ENCODE measurements at regions not wholly inside any gene's neighbourhood (a gene's known extent, or its start where the extent isn't known, plus 50 kb on each side); places are given as distances from the start of the nearest gene placed in this dataset.

DNA sequence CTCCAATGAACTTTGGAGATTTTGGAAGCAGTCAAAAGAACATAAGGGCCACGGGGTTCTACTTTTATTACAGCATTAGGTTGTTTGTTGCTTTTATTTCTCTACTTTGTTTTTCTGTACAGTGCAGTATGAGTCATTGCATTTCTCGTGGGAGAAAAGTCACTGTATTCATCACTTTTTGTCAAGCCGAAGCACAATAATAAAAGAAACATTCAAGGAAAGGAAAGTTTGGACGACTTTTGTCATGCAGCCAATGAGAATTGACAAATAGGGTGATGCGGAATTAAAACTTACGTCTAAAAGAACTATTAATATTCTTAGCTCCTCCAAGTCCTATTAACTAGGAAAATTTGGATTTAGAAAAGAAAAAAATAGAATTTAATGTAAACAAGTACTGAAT lies 209.9 kb downstream of the TMEM182 start:
- TF ChIP-seq, protein P1, sequence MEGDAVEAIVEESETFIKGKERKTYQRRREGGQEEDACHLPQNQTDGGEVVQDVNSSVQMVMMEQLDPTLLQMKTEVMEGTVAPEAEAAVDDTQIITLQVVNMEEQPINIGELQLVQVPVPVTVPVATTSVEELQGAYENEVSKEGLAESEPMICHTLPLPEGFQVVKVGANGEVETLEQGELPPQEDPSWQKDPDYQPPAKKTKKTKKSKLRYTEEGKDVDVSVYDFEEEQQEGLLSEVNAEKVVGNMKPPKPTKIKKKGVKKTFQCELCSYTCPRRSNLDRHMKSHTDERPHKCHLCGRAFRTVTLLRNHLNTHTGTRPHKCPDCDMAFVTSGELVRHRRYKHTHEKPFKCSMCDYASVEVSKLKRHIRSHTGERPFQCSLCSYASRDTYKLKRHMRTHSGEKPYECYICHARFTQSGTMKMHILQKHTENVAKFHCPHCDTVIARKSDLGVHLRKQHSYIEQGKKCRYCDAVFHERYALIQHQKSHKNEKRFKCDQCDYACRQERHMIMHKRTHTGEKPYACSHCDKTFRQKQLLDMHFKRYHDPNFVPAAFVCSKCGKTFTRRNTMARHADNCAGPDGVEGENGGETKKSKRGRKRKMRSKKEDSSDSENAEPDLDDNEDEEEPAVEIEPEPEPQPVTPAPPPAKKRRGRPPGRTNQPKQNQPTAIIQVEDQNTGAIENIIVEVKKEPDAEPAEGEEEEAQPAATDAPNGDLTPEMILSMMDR (IDR thresholded peaks at IDR 0.05): no peak
- Mint-ChIP-seq H3K36me3 (ENCODE audit: low read depth) (no peaks in the 10 kb centered on the region), H3K4me1 (ENCODE audit: low read depth) (no peaks in the 10 kb centered on the region), H3K4me3 (no peak overlapping the region), H3K9me3 (no peaks in the 10 kb centered on the region), H3K27me3 (no peaks in the 10 kb centered on the region), H3K27ac (no peak overlapping the region)
- intact Hi-C loops (cut with micrococcal nuclease): no loop called here
- ATAC-seq (no peak), DNase-seq (no peak)
- POLR2A ChIA-PET: no interaction called here
- CTCF ChIA-PET: no interaction called here

DNA sequence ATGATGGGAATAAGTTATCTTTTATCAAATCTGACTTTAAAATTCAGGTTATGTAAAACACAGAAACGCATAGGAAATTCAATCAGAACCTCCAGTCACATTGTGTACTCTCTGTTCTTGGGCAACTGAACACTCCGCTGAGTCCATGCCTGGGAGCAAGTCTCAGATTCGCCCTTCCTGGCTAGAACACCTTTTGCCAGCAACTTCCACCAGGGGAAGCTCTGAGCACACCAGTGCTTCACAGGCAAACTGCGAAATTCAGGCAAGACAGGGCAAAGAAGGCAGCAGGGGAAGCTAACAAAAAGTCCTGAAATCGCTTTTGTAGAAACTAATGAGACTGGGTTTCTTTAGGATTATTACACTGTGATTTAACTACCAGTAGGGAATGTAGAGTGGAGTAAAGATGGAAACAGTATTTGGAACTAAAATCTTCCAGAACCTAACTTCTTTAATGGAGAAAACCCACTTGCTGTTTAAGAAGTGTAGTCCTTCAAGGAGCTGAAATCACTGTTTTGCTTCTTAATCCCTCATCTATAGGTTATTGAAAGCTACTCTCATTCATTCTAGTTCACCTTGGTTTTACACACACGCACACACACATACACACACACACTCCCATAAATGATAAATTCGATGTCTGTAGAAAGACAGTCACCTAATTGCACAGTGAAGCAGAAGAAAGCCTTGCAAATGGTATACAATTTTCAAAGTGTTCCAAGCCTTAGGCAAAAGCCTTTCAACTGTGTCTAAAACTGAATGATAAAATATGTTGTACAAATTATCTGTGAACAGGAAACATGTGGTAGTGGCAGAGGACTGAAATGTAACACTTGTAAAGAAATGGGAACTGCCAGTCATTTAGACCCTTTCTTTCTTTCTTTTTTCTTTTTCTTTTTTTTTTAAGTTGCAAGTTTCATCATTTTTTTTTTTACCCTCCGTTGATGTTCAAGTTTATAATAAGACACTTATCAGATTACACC lies 214.5 kb downstream of the TMEM182 start:
- Mint-ChIP-seq H3K27me3 (peaks cover 5% of the 10 kb centered on the region), H3K4me1 (ENCODE audit: low read depth) (no peaks in the 10 kb centered on the region), H3K27ac (no peak overlapping the region), H3K4me3 (no peak overlapping the region), H3K36me3 (ENCODE audit: low read depth) (no peaks in the 10 kb centered on the region), H3K9me3 (no peaks in the 10 kb centered on the region)
- TF ChIP-seq, protein P1 (IDR thresholded peaks at IDR 0.05): peak; percentile 24
- ChIA-PET CTCF (interaction anchor here (0.8 kb wide), 1 partner anchor 136 kb away, joined by 3 read pairs; no protein-coding TSS in a partner anchor), POLR2A (no interaction called here)
- DNase-seq (peak; percentile 12), ATAC-seq (no peak)
- intact Hi-C loops (cut with micrococcal nuclease): no loop called here

DNA sequence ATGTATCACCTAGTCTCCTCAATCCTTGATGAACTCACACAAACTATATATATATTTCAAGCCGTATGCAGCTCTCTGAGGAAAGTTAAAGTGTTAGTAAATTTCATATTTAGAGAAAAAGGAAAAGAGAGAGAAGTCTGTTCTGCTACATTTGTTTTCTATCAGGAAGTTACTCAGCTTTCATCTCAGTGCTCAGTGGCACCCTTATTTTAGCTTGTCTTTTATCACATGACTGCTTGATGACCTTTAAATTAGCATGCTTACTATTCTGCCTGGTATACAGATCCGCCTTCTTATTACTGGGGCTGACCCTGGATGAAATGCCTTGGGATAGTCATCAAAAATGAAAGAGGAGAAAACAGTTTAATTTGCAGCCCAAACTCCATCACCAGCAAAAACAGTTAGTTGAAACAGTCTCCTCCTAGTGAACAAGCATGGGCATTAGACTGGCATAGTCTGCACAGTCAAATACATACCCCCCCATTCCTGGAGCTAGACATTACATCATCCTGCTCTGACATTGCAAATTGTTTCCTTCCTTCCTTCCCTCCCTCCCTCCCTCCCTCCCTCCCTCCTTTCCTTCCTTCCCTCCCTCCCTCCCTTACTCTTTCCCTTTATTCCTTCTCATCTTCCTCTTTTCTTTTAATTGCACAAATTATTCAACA lies 215.7 kb downstream of the TMEM182 start:
- Mint-ChIP-seq H3K4me1 (ENCODE audit: low read depth) (no peaks in the 10 kb centered on the region), H3K27me3 (peaks cover 5% of the 10 kb centered on the region), H3K27ac (no peak overlapping the region), H3K4me3 (no peak overlapping the region), H3K9me3 (no peaks in the 10 kb centered on the region), H3K36me3 (ENCODE audit: low read depth) (no peaks in the 10 kb centered on the region)
- ATAC-seq: no peak
- no peak for DNase-seq
- TF ChIP-seq, protein P1 (IDR thresholded peaks at IDR 0.05): no peak
- CTCF ChIA-PET: no interaction called here
- POLR2A ChIA-PET: no interaction called here
- intact Hi-C loops (cut with micrococcal nuclease): no loop called here

DNA sequence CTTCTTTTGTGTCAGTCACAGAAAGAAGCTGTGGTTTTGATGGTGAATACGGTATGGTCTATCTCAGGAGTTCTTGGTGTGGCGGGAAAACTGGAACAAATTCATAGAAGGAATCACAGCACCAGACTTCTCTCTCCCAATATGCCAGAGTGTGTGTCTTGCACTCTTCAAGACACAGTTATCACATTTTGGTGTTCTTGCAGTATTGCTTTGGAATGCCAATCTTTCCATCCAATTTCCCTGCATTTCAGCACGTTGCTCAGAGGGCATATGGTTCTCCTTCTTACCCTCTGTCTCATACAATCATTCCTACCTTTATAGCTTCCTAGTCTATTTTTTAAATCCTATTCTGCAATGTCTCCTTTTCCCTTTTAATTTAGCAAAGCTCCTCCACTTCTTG lies 216.3 kb downstream of the TMEM182 start:
- TF ChIP-seq, protein P1 (IDR thresholded peaks at IDR 0.05): no peak
- Mint-ChIP-seq H3K9me3 (no peaks in the 10 kb centered on the region), H3K36me3 (ENCODE audit: low read depth) (no peaks in the 10 kb centered on the region), H3K27me3 (peaks cover 5% of the 10 kb centered on the region), H3K27ac (no peak overlapping the region), H3K4me1 (ENCODE audit: low read depth) (no peaks in the 10 kb centered on the region), H3K4me3 (no peak overlapping the region)
- ChIA-PET POLR2A (no interaction called here), CTCF (no interaction called here)
- intact Hi-C loops (cut with micrococcal nuclease): no loop called here
- DNase-seq (no peak), ATAC-seq (no peak)

DNA sequence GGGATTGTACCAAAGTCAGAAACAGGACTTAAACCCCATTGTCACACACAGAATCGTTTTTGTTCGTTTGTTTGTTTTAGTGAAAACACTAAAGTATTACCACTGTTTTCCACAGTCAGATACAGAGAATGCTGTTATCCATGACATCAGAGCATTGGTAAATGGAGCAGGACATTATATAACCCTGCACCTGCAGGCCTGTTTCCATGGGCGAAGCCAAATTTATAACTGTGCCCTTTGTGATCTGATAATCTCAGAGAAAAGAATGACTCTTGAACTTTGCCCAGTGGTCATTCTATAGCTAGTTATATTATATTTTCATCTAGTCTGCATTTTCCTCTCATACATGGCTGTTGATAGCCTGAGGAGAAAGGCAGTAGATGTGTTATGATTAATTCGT lies 217.6 kb downstream of the TMEM182 start:
- Mint-ChIP-seq H3K4me1 (ENCODE audit: low read depth) (no peaks in the 10 kb centered on the region), H3K36me3 (ENCODE audit: low read depth) (no peaks in the 10 kb centered on the region), H3K27me3 (peaks cover 7% of the 10 kb centered on the region), H3K9me3 (no peaks in the 10 kb centered on the region), H3K4me3 (no peak overlapping the region), H3K27ac (no peak overlapping the region)
- TF ChIP-seq, protein P1 (IDR thresholded peaks at IDR 0.05): no peak
- DNase-seq: no peak
- ChIA-PET CTCF (no interaction called here), POLR2A (no interaction called here)
- no peak for ATAC-seq
- intact Hi-C loops (cut with micrococcal nuclease): no loop called here
